Fibroblast of villous mesenchyme (primary cell): ENCODE measurements at regions not wholly inside any gene's neighbourhood (a gene's known extent, or its start where the extent isn't known, plus 50 kb on each side); places are given as distances from the start of the nearest gene placed in this dataset. TPM values are rescaled to one million over a fixed set of nuclear protein-coding genes. Genes with fewer than 3 reads are reported as not detected.

ENCODE experiments used
- DNase-seq: peaks from one replicate; pipeline ENCODE4 v3.0.0-alpha.2; 2010; ENCODE audit warnings: low read depth
- H3K4me3 ChIP-seq: 2 replicates; pipeline ENCODE4 v1.5.1; 2011; ENCODE audit warnings: low read depth, mild to moderate bottlenecking, low read length
- small RNA-seq: library from RNA; depleted of rRNA; stranded (forward); fragments of <200 nt; gene quantifications from one replicate; pipeline ENCODE3, GENCODE V24; 2012
- TF ChIP-seq, protein P1 (sequence below): IDR thresholded peaks from 2 replicates; pipeline ENCODE4 v1.5.1; 2012; ENCODE audit warnings: low read depth, mild to moderate bottlenecking, low read length; ENCODE audit not compliant: insufficient read depth

DNA sequence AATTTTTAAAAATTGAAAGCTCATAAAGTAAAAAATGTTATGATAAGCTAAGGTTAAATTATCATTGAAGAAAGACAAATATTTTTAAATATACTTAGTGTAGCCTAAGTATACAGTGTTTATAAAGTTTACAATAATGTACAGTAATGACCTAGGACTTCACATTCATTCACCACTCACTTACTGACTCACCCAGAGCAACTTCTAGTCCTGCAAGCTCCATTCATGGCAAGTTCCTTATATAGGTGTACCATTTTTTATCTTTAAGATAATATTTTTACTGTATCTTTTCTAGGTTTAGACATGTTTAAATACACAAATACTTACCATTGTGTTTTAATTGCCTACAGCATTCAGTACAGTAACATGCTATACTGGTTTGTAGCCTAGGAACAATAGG is 112.3 kb upstream of the RADX start:
- TF ChIP-seq, protein P1, sequence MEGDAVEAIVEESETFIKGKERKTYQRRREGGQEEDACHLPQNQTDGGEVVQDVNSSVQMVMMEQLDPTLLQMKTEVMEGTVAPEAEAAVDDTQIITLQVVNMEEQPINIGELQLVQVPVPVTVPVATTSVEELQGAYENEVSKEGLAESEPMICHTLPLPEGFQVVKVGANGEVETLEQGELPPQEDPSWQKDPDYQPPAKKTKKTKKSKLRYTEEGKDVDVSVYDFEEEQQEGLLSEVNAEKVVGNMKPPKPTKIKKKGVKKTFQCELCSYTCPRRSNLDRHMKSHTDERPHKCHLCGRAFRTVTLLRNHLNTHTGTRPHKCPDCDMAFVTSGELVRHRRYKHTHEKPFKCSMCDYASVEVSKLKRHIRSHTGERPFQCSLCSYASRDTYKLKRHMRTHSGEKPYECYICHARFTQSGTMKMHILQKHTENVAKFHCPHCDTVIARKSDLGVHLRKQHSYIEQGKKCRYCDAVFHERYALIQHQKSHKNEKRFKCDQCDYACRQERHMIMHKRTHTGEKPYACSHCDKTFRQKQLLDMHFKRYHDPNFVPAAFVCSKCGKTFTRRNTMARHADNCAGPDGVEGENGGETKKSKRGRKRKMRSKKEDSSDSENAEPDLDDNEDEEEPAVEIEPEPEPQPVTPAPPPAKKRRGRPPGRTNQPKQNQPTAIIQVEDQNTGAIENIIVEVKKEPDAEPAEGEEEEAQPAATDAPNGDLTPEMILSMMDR, result no peak
- DNase-seq, result no peak
- H3K4me3 ChIP-seq, result no peak overlapping the region

DNA sequence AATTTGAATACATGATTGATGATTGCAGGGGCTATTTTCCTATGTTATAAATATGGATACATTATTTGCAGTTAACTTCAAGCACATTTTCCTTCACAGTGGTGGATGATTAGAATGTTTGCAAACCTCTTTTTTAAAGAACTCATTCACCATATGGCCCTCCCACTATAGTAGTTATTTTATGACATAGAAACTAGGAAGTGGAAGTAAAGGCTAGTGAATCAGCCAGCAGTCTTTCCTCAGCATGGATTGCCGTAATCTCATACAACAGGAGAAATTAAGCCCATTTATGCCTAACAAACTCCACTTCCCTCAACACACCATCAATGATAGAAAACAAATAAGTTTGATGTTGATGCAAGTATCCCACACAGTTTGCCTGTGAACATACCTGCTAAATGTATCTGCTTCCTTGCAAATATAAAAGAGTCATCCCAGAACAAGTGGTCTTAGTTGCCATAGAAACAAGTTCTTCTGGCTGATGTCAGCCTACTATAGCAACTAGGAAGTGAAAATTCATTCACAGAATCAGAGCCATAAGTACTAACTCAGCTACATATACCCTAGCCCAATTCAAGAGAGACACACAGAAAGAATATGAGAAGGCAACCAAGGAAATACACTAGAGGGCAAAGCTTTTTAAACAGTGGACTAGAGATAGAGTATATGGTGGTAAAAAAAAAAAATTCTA is 100.9 kb upstream of the RADX start:
- TF ChIP-seq, protein P1, result no peak
- no peak for DNase-seq
- H3K4me3 ChIP-seq, result no peak overlapping the region

Small RNAs in the stretch of these regions (small RNA-seq; reads per million reads assigned to genes)
- gene AL133271.1, result not detected
- gene RF00019, result not detected
